ENCODE measurements at regions not wholly inside any gene's neighbourhood (a gene's known extent, or its start where the extent isn't known, plus 50 kb on each side); places are given as distances from the start of the nearest gene placed in this dataset.

DNA sequence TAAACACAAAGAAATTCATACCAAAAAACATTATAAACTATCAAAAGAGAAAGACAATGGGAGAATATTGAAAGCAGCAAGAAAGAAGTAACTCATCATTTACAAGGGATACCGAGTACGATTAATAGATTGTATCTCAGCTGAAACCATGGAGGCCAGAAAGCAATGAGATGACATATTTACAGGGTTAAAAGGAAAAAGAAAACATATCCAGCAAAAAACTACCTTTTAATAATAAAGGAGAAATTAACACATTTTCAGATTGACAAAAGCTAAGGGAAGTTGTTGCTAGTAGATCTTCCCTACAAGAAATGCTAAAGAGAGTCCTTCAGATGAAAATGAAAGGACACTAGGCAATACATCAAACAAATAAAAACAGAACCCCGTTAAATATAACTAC is 364.8 kb upstream of the TNC start:
- H2AFZ ChIP-seq (ENCODE audit: low read depth) = no peak overlapping the region
- no peaks in the 10 kb centered on the region for H3K9me2 ChIP-seq
- DNase-seq = no peak
- TF ChIP-seq GATA2 (CRISPR knock-in tag; IDR thresholded peaks at IDR 0.05) (no peak), GABPA (IDR thresholded peaks at IDR 0.05; ENCODE audit: low read depth) (no peak), SIN3A (IDR thresholded peaks at IDR 0.05; ENCODE audit: borderline replicate concordance, low read depth, low read length) (no peak), POLR2AphosphoS5 (IDR thresholded peaks at IDR 0.05; ENCODE audit: low read depth, low read length) (no peak), CTCF (IDR thresholded peaks at IDR 0.05) (no peak), TAF1 (IDR thresholded peaks at IDR 0.05; ENCODE audit: borderline replicate concordance, low read depth, low read length) (no peak), FOSL2 (IDR thresholded peaks at IDR 0.05; ENCODE audit: borderline replicate concordance, low read depth) (no peak), NRF1 (IDR thresholded peaks at IDR 0.05; ENCODE audit: low read depth, low read length) (no peak), MEF2A (IDR thresholded peaks at IDR 0.05; ENCODE audit: borderline replicate concordance, low read depth) (no peak), FOXM1 (IDR thresholded peaks at IDR 0.05; ENCODE audit: low read depth) (no peak)
- H3K79me2 ChIP-seq (ENCODE audit: insufficient read depth) = no peaks in the 10 kb centered on the region
- H3K9me3 ChIP-seq = no peaks in the 10 kb centered on the region
- WGBS (ENCODE audit: low lambda C conversion rate) = 90% methylated on average over 3 of the region's 3 CpGs
- no peaks in the 10 kb centered on the region for H4K20me1 ChIP-seq (ENCODE audit: insufficient read depth)
- peaks cover 0 to 6% of the 10 kb centered on the region in 2 experiments for H3K36me3 ChIP-seq (replicated peaks in 1 of 2; ENCODE audit: control insufficient read depth in 1 of 2, insufficient read depth in 2 of 2, low read length in 1 of 2)
- no peaks in the 10 kb centered on the region for H3F3A ChIP-seq (replicated peaks; ENCODE audit: insufficient read depth)
- CTCF ChIA-PET = no interaction called here
- H3K4me1 ChIP-seq (ENCODE audit: control insufficient read depth in 1 of 2, insufficient read depth in 2 of 2, low read depth in 1 of 2, low read length in 1 of 2) = no peaks in the 10 kb centered on the region
- H3K4me2 ChIP-seq = no peak overlapping the region
- no peaks in the 10 kb centered on the region for H3K27me3 ChIP-seq (ENCODE audit: insufficient read depth)
- H3K9ac ChIP-seq = no peak overlapping the region
- no peak overlapping the region for H3K4me3 ChIP-seq (ENCODE audit: low read depth in 2 of 2, low read length in 1 of 2)
- no peak overlapping the region for H3K27ac ChIP-seq (ENCODE audit: low read depth in 2 of 2, low read length in 1 of 2)
- POLR2A ChIA-PET = no interaction called here

GRCh38 chr9:115492869-115493268 is 374.9 kb upstream of the TNC start:
- Histone ChIP-seq H3K27me3 (ENCODE audit: insufficient read depth) (no peaks in the 10 kb centered on the region), H3K79me2 (ENCODE audit: insufficient read depth) (no peaks in the 10 kb centered on the region), H3K4me1 (ENCODE audit: control insufficient read depth in 1 of 2, insufficient read depth in 2 of 2, low read depth in 1 of 2, low read length in 1 of 2) (peaks cover 8 to 11% of the 10 kb centered on the region in 2 experiments; a peak in 2 of 4 replicates), H3K9me2 (no peaks in the 10 kb centered on the region), H3K27ac (ENCODE audit: low read depth in 2 of 2, low read length in 1 of 2) (no peak overlapping the region), H3K4me2 (no peak overlapping the region), H3K36me3 (replicated peaks in 1 of 2; ENCODE audit: control insufficient read depth in 1 of 2, insufficient read depth in 2 of 2, low read length in 1 of 2) (no peaks in the 10 kb centered on the region), H3K4me3 (ENCODE audit: low read depth in 2 of 2, low read length in 1 of 2) (no peak overlapping the region), H2AFZ (ENCODE audit: low read depth) (no peak overlapping the region), H3F3A (replicated peaks; ENCODE audit: insufficient read depth) (no peaks in the 10 kb centered on the region), H3K9ac (no peak overlapping the region), H3K9me3 (no peaks in the 10 kb centered on the region), H4K20me1 (ENCODE audit: insufficient read depth) (no peaks in the 10 kb centered on the region)
- POLR2A ChIA-PET = no interaction called here
- DNase-seq = no peak
- CTCF ChIA-PET = no interaction called here
- TF ChIP-seq TAF1 (IDR thresholded peaks at IDR 0.05; ENCODE audit: borderline replicate concordance, low read depth, low read length) = no peak

GRCh38 chr9:115494393-115494792 is 376.4 kb upstream of the TNC start:
- CTCF ChIA-PET = interaction anchor here (0.6 kb wide), 1 partner anchor 139 kb away, joined by 3 read pairs; no protein-coding TSS in a partner anchor
- H2AFZ ChIP-seq (ENCODE audit: low read depth) = no peak overlapping the region
- no peaks in the 10 kb centered on the region for H3K9me3 ChIP-seq
- H3K4me2 ChIP-seq = no peak overlapping the region
- POLR2A ChIA-PET = no interaction called here
- peaks cover 8 to 11% of the 10 kb centered on the region in 2 experiments; a peak in 2 of 4 replicates for H3K4me1 ChIP-seq (ENCODE audit: control insufficient read depth in 1 of 2, insufficient read depth in 2 of 2, low read depth in 1 of 2, low read length in 1 of 2)
- H3K79me2 ChIP-seq (ENCODE audit: insufficient read depth) = no peaks in the 10 kb centered on the region
- no peaks in the 10 kb centered on the region for H3F3A ChIP-seq (replicated peaks; ENCODE audit: insufficient read depth)
- no peak for DNase-seq
- no peaks in the 10 kb centered on the region for H3K36me3 ChIP-seq (replicated peaks in 1 of 2; ENCODE audit: control insufficient read depth in 1 of 2, insufficient read depth in 2 of 2, low read length in 1 of 2)
- no peak overlapping the region for H3K4me3 ChIP-seq (ENCODE audit: low read depth in 2 of 2, low read length in 1 of 2)
- no peaks in the 10 kb centered on the region for H3K9me2 ChIP-seq
- 85% methylated on average over 1 of the region's 1 CpG for WGBS (ENCODE audit: low lambda C conversion rate)
- TF ChIP-seq, protein P1, sequence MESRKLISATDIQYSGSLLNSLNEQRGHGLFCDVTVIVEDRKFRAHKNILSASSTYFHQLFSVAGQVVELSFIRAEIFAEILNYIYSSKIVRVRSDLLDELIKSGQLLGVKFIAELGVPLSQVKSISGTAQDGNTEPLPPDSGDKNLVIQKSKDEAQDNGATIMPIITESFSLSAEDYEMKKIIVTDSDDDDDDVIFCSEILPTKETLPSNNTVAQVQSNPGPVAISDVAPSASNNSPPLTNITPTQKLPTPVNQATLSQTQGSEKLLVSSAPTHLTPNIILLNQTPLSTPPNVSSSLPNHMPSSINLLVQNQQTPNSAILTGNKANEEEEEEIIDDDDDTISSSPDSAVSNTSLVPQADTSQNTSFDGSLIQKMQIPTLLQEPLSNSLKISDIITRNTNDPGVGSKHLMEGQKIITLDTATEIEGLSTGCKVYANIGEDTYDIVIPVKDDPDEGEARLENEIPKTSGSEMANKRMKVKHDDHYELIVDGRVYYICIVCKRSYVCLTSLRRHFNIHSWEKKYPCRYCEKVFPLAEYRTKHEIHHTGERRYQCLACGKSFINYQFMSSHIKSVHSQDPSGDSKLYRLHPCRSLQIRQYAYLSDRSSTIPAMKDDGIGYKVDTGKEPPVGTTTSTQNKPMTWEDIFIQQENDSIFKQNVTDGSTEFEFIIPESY (IDR thresholded peaks at IDR 0.05; ENCODE audit: borderline replicate concordance, low read depth) = no peak
- H3K9ac ChIP-seq = no peak overlapping the region
- H4K20me1 ChIP-seq (ENCODE audit: insufficient read depth) = no peaks in the 10 kb centered on the region
- peak overlapping the region in 1 of 2 experiments; percentile 43; a peak in 1 of 4 replicates for H3K27ac ChIP-seq (ENCODE audit: low read depth in 2 of 2, low read length in 1 of 2)
- H3K27me3 ChIP-seq (ENCODE audit: insufficient read depth) = no peaks in the 10 kb centered on the region

Data from SK-N-SH (cell line).